Hepatocyte (in vitro differentiated cells): ENCODE measurements at regions not wholly inside any gene's neighbourhood (a gene's known extent, or its start where the extent isn't known, plus 50 kb on each side); places are given as distances from the start of the nearest gene placed in this dataset.

ENCODE experiments used
- EZH2 ChIP-seq: fragments of 200-600 bp; sonication (generic); IDR thresholded peaks from 2 replicates; pipeline ENCODE4 v1.6.1; 2016; ENCODE audit warnings: antibody characterized with exemption, mild to moderate bottlenecking, borderline replicate concordance
- EZH2phosphoT487 ChIP-seq: fragments of 200-600 bp; sonication (generic); IDR thresholded peaks from one replicate; pipeline ENCODE4 v1.6.1; 2018; ENCODE audit warnings: antibody characterized with exemption, mild to moderate bottlenecking, low read depth, moderate library complexity; ENCODE audit not compliant: unreplicated experiment, severe bottlenecking
- TF ChIP-seq, protein P1 (sequence below): fragments of 200-600 bp; sonication (generic); IDR thresholded peaks from 2 replicates; pipeline ENCODE4 v1.5.1; 2016; ENCODE audit warnings: antibody characterized with exemption, mild to moderate bottlenecking; ENCODE audit not compliant: poor library complexity

- TF ChIP-seq EZH2phosphoT487 (no peak), EZH2 (no peak)
- TF ChIP-seq, protein P1, sequence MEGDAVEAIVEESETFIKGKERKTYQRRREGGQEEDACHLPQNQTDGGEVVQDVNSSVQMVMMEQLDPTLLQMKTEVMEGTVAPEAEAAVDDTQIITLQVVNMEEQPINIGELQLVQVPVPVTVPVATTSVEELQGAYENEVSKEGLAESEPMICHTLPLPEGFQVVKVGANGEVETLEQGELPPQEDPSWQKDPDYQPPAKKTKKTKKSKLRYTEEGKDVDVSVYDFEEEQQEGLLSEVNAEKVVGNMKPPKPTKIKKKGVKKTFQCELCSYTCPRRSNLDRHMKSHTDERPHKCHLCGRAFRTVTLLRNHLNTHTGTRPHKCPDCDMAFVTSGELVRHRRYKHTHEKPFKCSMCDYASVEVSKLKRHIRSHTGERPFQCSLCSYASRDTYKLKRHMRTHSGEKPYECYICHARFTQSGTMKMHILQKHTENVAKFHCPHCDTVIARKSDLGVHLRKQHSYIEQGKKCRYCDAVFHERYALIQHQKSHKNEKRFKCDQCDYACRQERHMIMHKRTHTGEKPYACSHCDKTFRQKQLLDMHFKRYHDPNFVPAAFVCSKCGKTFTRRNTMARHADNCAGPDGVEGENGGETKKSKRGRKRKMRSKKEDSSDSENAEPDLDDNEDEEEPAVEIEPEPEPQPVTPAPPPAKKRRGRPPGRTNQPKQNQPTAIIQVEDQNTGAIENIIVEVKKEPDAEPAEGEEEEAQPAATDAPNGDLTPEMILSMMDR: no peak
Observed at GRCh38 chr11:133654630-133655212, 122.4 kb upstream of the OPCML start.
